ENCODE measurements at regions not wholly inside any gene's neighbourhood (a gene's known extent, or its start where the extent isn't known, plus 50 kb on each side); places are given as distances from the start of the nearest gene placed in this dataset.

GRCh38 chr1:61618755-61619154 is 106.2 kb downstream of the TM2D1 start:
- FAIRE-seq: no peak
- TF ChIP-seq CTCF (IDR thresholded peaks at IDR 0.05; ENCODE audit: borderline replicate concordance, extremely low read depth, insufficient read depth): no peak
- no peaks in the 10 kb centered on the region for H3K4me1 ChIP-seq (ENCODE audit: control insufficient read depth in 2 of 3, insufficient read depth in 2 of 3, low read depth in 1 of 3, low read length in 3 of 3)
- no peak overlapping the region for H3K9ac ChIP-seq (ENCODE audit: low read length in 3 of 3)
- no peaks in the 10 kb centered on the region for H3K36me3 ChIP-seq (ENCODE audit: control insufficient read depth in 2 of 3, insufficient read depth in 3 of 3, low read length in 3 of 3)
- DNase-seq: no peak
- H3K27me3 ChIP-seq (ENCODE audit: control insufficient read depth, insufficient read depth, low read length): no peaks in the 10 kb centered on the region
- H3K9me3 ChIP-seq (ENCODE audit: control insufficient read depth in 2 of 3, insufficient read depth in 1 of 3, low read length in 3 of 3): no peaks in the 10 kb centered on the region
- intact Hi-C loops (cut with DNase I): no loop called here
- no peak overlapping the region for H3K27ac ChIP-seq (ENCODE audit: low read depth in 2 of 2, low read length in 2 of 2)
- H3K4me3 ChIP-seq (ENCODE audit: low read length in 3 of 3): no peak overlapping the region

GRCh38 chr1:61618193-61618592 is 106.7 kb downstream of the TM2D1 start:
- Histone ChIP-seq H3K36me3 (ENCODE audit: control insufficient read depth in 2 of 3, insufficient read depth in 3 of 3, low read length in 3 of 3) (no peaks in the 10 kb centered on the region), H3K4me1 (ENCODE audit: control insufficient read depth in 2 of 3, insufficient read depth in 2 of 3, low read depth in 1 of 3, low read length in 3 of 3) (no peaks in the 10 kb centered on the region), H3K27ac (ENCODE audit: low read depth in 2 of 2, low read length in 2 of 2) (no peak overlapping the region), H3K9me3 (ENCODE audit: control insufficient read depth in 2 of 3, insufficient read depth in 1 of 3, low read length in 3 of 3) (no peaks in the 10 kb centered on the region), H3K27me3 (ENCODE audit: control insufficient read depth, insufficient read depth, low read length) (no peaks in the 10 kb centered on the region), H3K9ac (ENCODE audit: low read length in 3 of 3) (no peak overlapping the region), H3K4me3 (ENCODE audit: low read length in 3 of 3) (no peak overlapping the region)
- intact Hi-C loops (cut with DNase I): no loop called here
- DNase-seq: no peak
- no peak for FAIRE-seq
- TF ChIP-seq CTCF (IDR thresholded peaks at IDR 0.05; ENCODE audit: borderline replicate concordance, extremely low read depth, insufficient read depth): no peak

- Histone ChIP-seq H3K27ac (ENCODE audit: low read depth in 2 of 2, low read length in 2 of 2) (peak overlapping the region in 1 of 2 donors; percentile 8), H3K36me3 (ENCODE audit: control insufficient read depth in 2 of 3, insufficient read depth in 3 of 3, low read length in 3 of 3) (no peaks in the 10 kb centered on the region), H3K4me1 (ENCODE audit: control insufficient read depth in 2 of 3, insufficient read depth in 2 of 3, low read depth in 1 of 3, low read length in 3 of 3) (no peaks in the 10 kb centered on the region), H3K9ac (ENCODE audit: low read length in 3 of 3) (no peak overlapping the region), H3K27me3 (ENCODE audit: control insufficient read depth, insufficient read depth, low read length) (no peaks in the 10 kb centered on the region), H3K9me3 (ENCODE audit: control insufficient read depth in 2 of 3, insufficient read depth in 1 of 3, low read length in 3 of 3) (no peaks in the 10 kb centered on the region), H3K4me3 (ENCODE audit: low read length in 3 of 3) (no peak overlapping the region)
- intact Hi-C loops (cut with DNase I): no loop called here
- no peak for TF ChIP-seq CTCF (IDR thresholded peaks at IDR 0.05; ENCODE audit: borderline replicate concordance, extremely low read depth, insufficient read depth)
- FAIRE-seq (no peak), DNase-seq (no peak)
Measured at GRCh38 chr1:61616830-61617229, 108.1 kb downstream of the TM2D1 start.

DNA sequence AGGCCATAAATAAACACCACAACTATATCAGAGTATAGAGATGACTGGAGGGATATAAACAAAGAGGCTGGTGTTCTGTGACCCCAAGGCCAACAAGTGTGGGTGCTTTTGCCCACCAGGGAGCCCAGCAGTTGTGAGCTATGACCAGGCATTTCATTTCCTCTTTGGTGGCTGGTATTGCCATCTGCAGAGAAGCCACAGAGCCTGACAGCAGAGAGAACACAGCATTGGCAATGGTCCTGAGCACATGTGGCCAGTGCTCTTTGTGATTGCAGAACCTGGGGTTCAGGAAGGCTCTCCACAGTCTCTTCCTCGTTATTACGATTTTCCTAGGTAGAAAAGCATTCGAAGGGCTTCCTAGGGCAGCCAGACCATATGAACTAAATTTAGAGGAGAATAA is 112.3 kb downstream of the TM2D1 start:
- Histone ChIP-seq H3K4me1 (ENCODE audit: control insufficient read depth in 2 of 3, insufficient read depth in 2 of 3, low read depth in 1 of 3, low read length in 3 of 3) (no peaks in the 10 kb centered on the region), H3K9me3 (ENCODE audit: control insufficient read depth in 2 of 3, insufficient read depth in 1 of 3, low read length in 3 of 3) (no peaks in the 10 kb centered on the region), H3K27ac (ENCODE audit: low read depth in 2 of 2, low read length in 2 of 2) (no peak overlapping the region), H3K27me3 (ENCODE audit: control insufficient read depth, insufficient read depth, low read length) (no peaks in the 10 kb centered on the region), H3K36me3 (ENCODE audit: control insufficient read depth in 2 of 3, insufficient read depth in 3 of 3, low read length in 3 of 3) (no peaks in the 10 kb centered on the region), H3K4me3 (ENCODE audit: low read length in 3 of 3) (no peak overlapping the region), H3K9ac (ENCODE audit: low read length in 3 of 3) (no peak overlapping the region)
- TF ChIP-seq CTCF (IDR thresholded peaks at IDR 0.05; ENCODE audit: borderline replicate concordance, extremely low read depth, insufficient read depth): no peak
- DNase-seq (no peak), FAIRE-seq (no peak)
- intact Hi-C loops (cut with DNase I): no loop called here

All from kidney (tissue), 13 donors.